Ovary (tissue), 7 donors: ENCODE measurements at regions not wholly inside any gene's neighbourhood (a gene's known extent, or its start where the extent isn't known, plus 50 kb on each side); places are given as distances from the start of the nearest gene placed in this dataset.
"Not testable (repeated sequence)": the region's sequence is repeated elsewhere in the genome, so short reads cannot be mapped to it uniquely, and the experiment has no call there.

ENCODE experiments used
- DNase-seq, 5 donors: peaks; one replicate each; pipeline ENCODE4 v3.0.0-alpha.2; 2019 to 2020
- H3K27ac ChIP-seq, 2 donors: fragments of 200-600 bp; one replicate each; pipeline versions ENCODE4 v1.5.1 to v1.8.0; 2019 to 2022
- H3K27me3 ChIP-seq: fragments of 200-600 bp; one replicate; pipeline ENCODE4 v1.8.0; 2022
- H3K36me3 ChIP-seq: fragments of 200-600 bp; sonication (generic); one replicate; pipeline ENCODE4 v1.5.1; 2019
- H3K4me1 ChIP-seq: one replicate; pipeline ENCODE4 v1.8.1; 2013; ENCODE audit warnings: mild to moderate bottlenecking, moderate library complexity; ENCODE audit not compliant: insufficient read depth
- H3K4me3 ChIP-seq: fragments of 200-600 bp; sonication (generic); one replicate; pipeline ENCODE4 v1.5.1; 2017
- H3K9me3 ChIP-seq, 2 donors: fragments of 200-600 bp in 1 of 2; sonication (generic) in 1 of 2; one replicate each; pipeline versions ENCODE4 v1.5.1 to v1.8.1; 2013 to 2019; ENCODE audit warnings: mild to moderate bottlenecking in 1 of 2, moderate library complexity in 1 of 2
- EP300 ChIP-seq: sonication (generic); formaldehyde crosslinking; IDR thresholded peaks from one replicate; pipeline ENCODE4 v1.6.1; 2017; ENCODE audit warnings: antibody characterized with exemption
- POLR2A ChIP-seq: fragments of 450-650 bp; IDR thresholded peaks from one replicate; pipeline ENCODE4 v1.6.1; 2017; ENCODE audit warnings: antibody characterized with exemption, mild to moderate bottlenecking, moderate library complexity
- WGBS, 3 donors: extraction: QIAGEN DNeasy Blood & Tissue Kit in 1 of 3; methylation state at CpG; one replicate each; pipeline versions ENCODE4 v1.1.5 to v1.1.7; 2013 to 2017; 5-methylcytosine and 5-hydroxymethylcytosine counted together
- intact Hi-C, 4 donors: fragments of 100-400 bp; cut with DNase I; formaldehyde crosslinking; loops; one replicate each; pipeline versions ENCODE4 v1.11.0 to v1.15.1; 2022 to 2023
- TF ChIP-seq, protein P1 (sequence below), 3 donors: fragments of 450-650 bp in 2 of 3; fragments of 200-600 bp in 1 of 3; IDR thresholded peaks; one replicate each; pipeline versions ENCODE4 v1.5.1 to v1.8.0; 2016 to 2022; ENCODE audit warnings: antibody characterized with exemption in 3 of 3, mild to moderate bottlenecking in 1 of 3
- donor health status: DM: no; HTN: no; CAD: no; lungs with moderate emphysema.
- donor health status: DM: no; HTN: no; CAD: no.
- donor health status: Bipolar disorder and iron deficiency.
- donor health status: DM: no; HTN: no; CAD: no.
- donor health status: DM: yes; HTN: yes; CAD: no.

DNA sequence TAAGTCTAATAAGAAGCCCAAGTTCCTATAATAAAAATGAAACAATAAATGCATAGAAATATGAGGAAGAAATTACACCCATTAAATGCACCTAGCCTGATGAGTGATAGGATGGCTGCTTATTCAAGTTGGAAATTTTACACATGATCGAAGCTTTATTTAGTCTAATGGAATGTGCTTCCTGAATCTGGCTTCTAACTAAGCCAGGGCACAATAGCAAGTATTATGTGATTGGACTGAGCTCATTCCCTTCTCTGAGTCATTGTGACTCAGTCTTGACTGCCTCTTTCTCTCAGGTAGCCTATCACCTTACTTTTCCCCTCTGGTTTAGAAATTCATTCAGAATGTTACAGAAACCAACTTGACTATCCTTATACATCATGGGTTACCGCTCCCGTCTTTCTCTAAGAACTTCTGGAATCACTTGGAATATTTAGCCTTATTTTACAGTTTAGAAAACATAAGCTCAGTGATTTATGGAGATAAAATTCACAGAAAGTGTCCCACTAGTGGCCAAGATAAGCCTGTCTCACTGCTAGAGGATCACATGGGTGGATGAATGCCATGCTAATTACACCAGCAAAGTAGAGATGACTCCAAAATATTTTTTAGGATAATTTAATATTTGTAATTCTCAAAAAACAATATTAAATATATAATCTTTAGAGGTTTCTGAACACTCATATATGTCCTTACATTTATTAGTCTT, 505.3 kb upstream of the JAG1 start:
- no peak for TF ChIP-seq EP300
- TF ChIP-seq POLR2A, result no peak
- TF ChIP-seq, protein P1, sequence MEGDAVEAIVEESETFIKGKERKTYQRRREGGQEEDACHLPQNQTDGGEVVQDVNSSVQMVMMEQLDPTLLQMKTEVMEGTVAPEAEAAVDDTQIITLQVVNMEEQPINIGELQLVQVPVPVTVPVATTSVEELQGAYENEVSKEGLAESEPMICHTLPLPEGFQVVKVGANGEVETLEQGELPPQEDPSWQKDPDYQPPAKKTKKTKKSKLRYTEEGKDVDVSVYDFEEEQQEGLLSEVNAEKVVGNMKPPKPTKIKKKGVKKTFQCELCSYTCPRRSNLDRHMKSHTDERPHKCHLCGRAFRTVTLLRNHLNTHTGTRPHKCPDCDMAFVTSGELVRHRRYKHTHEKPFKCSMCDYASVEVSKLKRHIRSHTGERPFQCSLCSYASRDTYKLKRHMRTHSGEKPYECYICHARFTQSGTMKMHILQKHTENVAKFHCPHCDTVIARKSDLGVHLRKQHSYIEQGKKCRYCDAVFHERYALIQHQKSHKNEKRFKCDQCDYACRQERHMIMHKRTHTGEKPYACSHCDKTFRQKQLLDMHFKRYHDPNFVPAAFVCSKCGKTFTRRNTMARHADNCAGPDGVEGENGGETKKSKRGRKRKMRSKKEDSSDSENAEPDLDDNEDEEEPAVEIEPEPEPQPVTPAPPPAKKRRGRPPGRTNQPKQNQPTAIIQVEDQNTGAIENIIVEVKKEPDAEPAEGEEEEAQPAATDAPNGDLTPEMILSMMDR (IDR thresholded peaks at IDR 0.05), result no peak
- H3K4me3 ChIP-seq, result no peak overlapping the region
- 89 to 91% (median 90%) methylated on average over 3 of the region's 3 CpGs for WGBS, 3 donors
- H3K4me1 ChIP-seq, result no peaks in the 10 kb centered on the region
- no peak for DNase-seq
- intact Hi-C loops, result no loop called here
- peaks cover 3% of the 10 kb centered on the region for H3K27me3 ChIP-seq
- no peak overlapping the region for H3K27ac ChIP-seq
- H3K36me3 ChIP-seq, result no peaks in the 10 kb centered on the region
- H3K9me3 ChIP-seq, result no peaks in the 10 kb centered on the region

DNA sequence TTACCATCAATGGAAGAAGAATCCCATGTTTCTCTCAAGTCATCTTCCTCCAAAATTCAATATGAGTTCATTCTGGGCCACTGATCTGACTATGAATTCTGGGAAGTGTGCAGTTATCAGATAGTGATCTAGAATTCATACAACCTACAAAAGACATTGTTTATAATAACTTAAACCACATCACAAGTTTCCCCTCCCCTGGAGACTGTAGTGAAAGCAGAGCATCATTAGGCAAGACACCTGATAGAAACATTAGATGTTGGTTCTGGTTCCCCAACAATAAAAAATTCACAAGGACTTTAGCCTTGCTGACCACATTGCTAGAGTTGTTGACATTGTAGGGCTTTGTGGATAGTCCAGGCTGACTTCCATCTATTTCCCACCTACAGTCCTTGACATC, 506.4 kb upstream of the JAG1 start:
- H3K9me3 ChIP-seq, result no peaks in the 10 kb centered on the region
- H3K27me3 ChIP-seq, result peaks cover 3% of the 10 kb centered on the region
- H3K36me3 ChIP-seq, result no peaks in the 10 kb centered on the region
- no peak for TF ChIP-seq POLR2A
- H3K4me1 ChIP-seq, result no peaks in the 10 kb centered on the region
- H3K4me3 ChIP-seq, result no peak overlapping the region
- intact Hi-C loops, result no loop called here
- DNase-seq, result no peak
- no peak overlapping the region for H3K27ac ChIP-seq

DNA sequence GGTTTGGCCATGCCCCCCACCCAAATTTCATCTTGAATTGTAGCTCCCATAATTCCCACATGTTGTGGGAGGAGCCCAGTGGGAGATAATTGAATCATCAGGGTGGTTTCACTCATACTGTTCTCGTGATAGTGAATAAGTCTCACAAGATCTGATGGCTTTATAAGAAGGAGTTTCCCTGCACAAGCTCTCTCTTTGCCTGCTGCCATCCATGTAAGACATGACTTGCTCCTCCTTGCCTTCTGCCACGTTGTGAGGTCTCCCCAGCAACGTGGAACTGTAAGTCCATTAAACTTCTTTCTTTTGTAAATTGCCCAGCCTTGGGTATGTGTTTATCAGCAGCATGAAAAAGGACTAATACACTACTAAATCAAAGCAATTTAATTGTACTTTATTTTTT, 507.3 kb upstream of the JAG1 start:
- H3K27ac ChIP-seq, H3K9me3 ChIP-seq, H3K36me3 ChIP-seq, H3K4me1 ChIP-seq, intact Hi-C loops, DNase-seq, H3K4me3 ChIP-seq, H3K27me3 ChIP-seq: not testable (repeated sequence)
- 76 to 81% (median 79%) methylated on average over 3 of the region's 3 CpGs for WGBS, 3 donors

DNA sequence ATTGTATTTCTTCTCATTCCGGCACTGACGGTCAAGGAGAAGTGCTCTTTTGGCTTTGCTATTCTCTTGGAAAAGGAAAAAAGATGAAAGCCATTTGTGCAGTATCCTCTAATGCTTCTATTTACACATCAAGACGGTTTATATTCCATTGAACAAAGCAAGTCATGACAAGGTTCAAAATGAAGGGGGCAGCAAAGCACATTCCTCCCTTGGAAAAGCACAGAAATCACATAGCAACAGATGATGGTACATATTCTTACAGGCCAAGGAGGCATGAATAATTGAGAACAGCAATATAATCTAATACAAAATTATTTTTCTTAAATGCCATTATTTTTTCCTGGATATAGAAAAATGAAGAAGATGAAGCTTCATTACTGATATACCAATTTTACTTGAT, 508.2 kb upstream of the JAG1 start:
- Histone ChIP-seq H3K9me3 (no peaks in the 10 kb centered on the region), H3K4me1 (no peaks in the 10 kb centered on the region), H3K27ac (no peak overlapping the region), H3K4me3 (no peak overlapping the region), H3K27me3 (peaks cover 3% of the 10 kb centered on the region), H3K36me3 (no peaks in the 10 kb centered on the region)
- TF ChIP-seq POLR2A (no peak), EP300 (no peak)
- TF ChIP-seq, protein P1 (IDR thresholded peaks at IDR 0.05), result no peak
- 95 to 96% (median 95%) methylated on average over 3 of the region's 3 CpGs for whole genome bisulfite sequencing, 3 donors
- intact Hi-C loops, result no loop called here
- no peak for DNase-seq

DNA sequence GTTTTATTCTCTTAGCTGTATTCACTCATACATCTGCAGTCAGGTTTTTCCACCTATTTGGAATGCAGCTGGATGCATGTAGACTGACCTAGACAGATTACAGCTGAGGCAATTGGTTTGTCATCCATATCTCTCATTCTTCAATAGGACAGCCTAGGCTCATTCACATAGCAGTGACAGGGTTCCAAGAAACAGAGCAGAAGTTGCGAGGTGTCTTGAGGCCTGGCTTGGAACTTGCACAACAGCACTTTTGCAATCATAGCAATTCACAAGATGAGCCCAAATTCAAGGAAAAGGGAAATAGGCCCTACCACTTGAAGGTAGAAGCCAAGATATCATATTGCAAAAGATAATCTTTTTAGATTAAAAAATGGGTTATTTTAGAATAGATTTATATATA, 508.9 kb upstream of the JAG1 start:
- H3K9me3 ChIP-seq, result no peaks in the 10 kb centered on the region
- TF ChIP-seq, protein P1 (IDR thresholded peaks at IDR 0.05), result no peak
- TF ChIP-seq POLR2A (no peak), EP300 (no peak)
- no peak overlapping the region for H3K4me3 ChIP-seq
- intact Hi-C loops, result no loop called here
- WGBS, 3 donors, result 91 to 97% (median 96%) methylated on average over 1 of the region's 1 CpG
- no peaks in the 10 kb centered on the region for H3K4me1 ChIP-seq
- H3K27ac ChIP-seq, result no peak overlapping the region
- H3K27me3 ChIP-seq, result peaks cover 3% of the 10 kb centered on the region
- DNase-seq, result no peak
- H3K36me3 ChIP-seq, result no peaks in the 10 kb centered on the region
